Neural cell (in vitro differentiated cells): ENCODE measurements at regions not wholly inside any gene's neighbourhood (a gene's known extent, or its start where the extent isn't known, plus 50 kb on each side); places are given as distances from the start of the nearest gene placed in this dataset.
"Not testable (repeated sequence)": the region's sequence is repeated elsewhere in the genome, so short reads cannot be mapped to it uniquely, and the experiment has no call there.

Experiments used
- H2AFZ ChIP-seq: fragments of 200-600, 300-800 bp; sonication (generic), shearing (Covaris generic); 2 replicates; pipeline ENCODE4 v1.6.0; 2014; ENCODE audit warnings: low read depth, mild to moderate bottlenecking, antibody characterized with exemption, low read length, moderate library complexity
- H3F3A ChIP-seq: fragments of 200-600 bp; shearing (Covaris generic); 2 replicates; pipeline ENCODE4 v1.6.1; 2016; ENCODE audit warnings: mild to moderate bottlenecking, moderate library complexity, mixed read lengths, antibody characterized with exemption, low read length; ENCODE audit not compliant: insufficient read depth, poor library complexity, severe bottlenecking
- H3K27ac ChIP-seq: fragments of 200-600, 300-800 bp; sonication (generic), shearing (Covaris generic); 2 replicates; pipeline ENCODE4 v1.5.1; 2014; ENCODE audit warnings: mild to moderate bottlenecking, low read length, moderate library complexity
- H3K27me3 ChIP-seq: fragments of 300-800, 200-600 bp; sonication (generic), shearing (Covaris generic); 2 replicates; pipeline ENCODE4 v1.6.0; 2014; ENCODE audit warnings: mild to moderate bottlenecking, low read depth, low read length, moderate library complexity; ENCODE audit not compliant: insufficient read depth
- H3K36me3 ChIP-seq: fragments of 300-800, 200-600 bp; sonication (generic), shearing (Covaris generic); 2 replicates; pipeline ENCODE4 v1.5.1; 2014; ENCODE audit warnings: mild to moderate bottlenecking, antibody characterized with exemption, low read length, moderate library complexity; ENCODE audit not compliant: insufficient read depth
- H3K4me2 ChIP-seq: fragments of 300-800, 200-600 bp; sonication (generic), shearing (Covaris generic); 2 replicates; pipeline ENCODE4 v1.6.0; 2014; ENCODE audit warnings: mild to moderate bottlenecking, low read length
- H3K4me3 ChIP-seq: fragments of 300-800, 200-600 bp; sonication (generic), shearing (Covaris generic); 2 replicates; pipeline ENCODE4 v1.5.1; 2014; ENCODE audit warnings: mild to moderate bottlenecking, low read length, moderate library complexity
- H3K79me2 ChIP-seq: fragments of 200-600 bp; shearing (Covaris generic); replicated peaks from 2 replicates; pipeline ENCODE4 v1.6.0; 2014; ENCODE audit warnings: mild to moderate bottlenecking, low read length, moderate library complexity; ENCODE audit not compliant: insufficient read depth
- H3K9ac ChIP-seq: fragments of 300-800, 200-600 bp; sonication (generic), shearing (Covaris generic); 2 replicates; pipeline ENCODE4 v1.6.1; 2016; ENCODE audit warnings: mild to moderate bottlenecking, low read length, mixed read lengths
- H3K9me2 ChIP-seq: fragments of 200-600 bp; shearing (Covaris generic); 2 replicates; pipeline ENCODE4 v1.6.1; 2016; ENCODE audit warnings: mild to moderate bottlenecking, low read length, mixed read lengths; ENCODE audit not compliant: insufficient read depth
- H3K9me3 ChIP-seq: fragments of 200-600, 300-800 bp; sonication (generic), shearing (Covaris generic); 2 replicates; pipeline ENCODE4 v1.6.1; 2016; ENCODE audit warnings: mild to moderate bottlenecking, mixed run types, low read length, moderate library complexity, mixed read lengths
- H4K20me1 ChIP-seq: fragments of 200-600 bp; shearing (Covaris generic); 2 replicates; pipeline ENCODE4 v1.6.1; 2016; ENCODE audit warnings: mild to moderate bottlenecking, mixed run types; ENCODE audit not compliant: insufficient read depth
- CTCF ChIP-seq: fragments of 450-650 bp; IDR thresholded peaks from 2 replicates; pipeline ENCODE4 v1.5.1; 2014; ENCODE audit warnings: antibody characterized with exemption, mild to moderate bottlenecking, moderate library complexity; ENCODE audit not compliant: poor library complexity, severe bottlenecking
- EP300 ChIP-seq: fragments of 450-650 bp; conservative IDR thresholded peaks from 2 replicates; pipeline ENCODE4 v1.6.1; 2014; ENCODE audit warnings: antibody characterized with exemption, mild to moderate bottlenecking, moderate library complexity; ENCODE audit not compliant: poor library complexity, severe bottlenecking
- EZH2 ChIP-seq: fragments of 200-600, 300-800 bp; shearing (Covaris generic), sonication (generic); IDR thresholded peaks from 2 replicates; pipeline ENCODE4 v1.6.1; 2014; ENCODE audit warnings: antibody characterized with exemption, low read length, borderline replicate concordance, mild to moderate bottlenecking; ENCODE audit not compliant: insufficient read depth, poor library complexity, severe bottlenecking
- MXI1 ChIP-seq: fragments of 450-650 bp; conservative IDR thresholded peaks from 2 replicates; pipeline ENCODE4 v1.6.1; 2014; ENCODE audit warnings: antibody characterized with exemption, mild to moderate bottlenecking; ENCODE audit not compliant: poor library complexity, severe bottlenecking
- POLR2AphosphoS5 ChIP-seq: IDR thresholded peaks from 2 replicates; pipeline ENCODE4 v1.6.1; 2012
- RAD21 ChIP-seq: fragments of 450-650 bp; conservative IDR thresholded peaks from 2 replicates; pipeline ENCODE4 v1.6.1; 2014; ENCODE audit warnings: antibody characterized with exemption, mild to moderate bottlenecking, moderate library complexity
- REST ChIP-seq: IDR thresholded peaks from 2 replicates; pipeline ENCODE4 v1.6.1; 2012; ENCODE audit warnings: borderline replicate concordance
- SMC3 ChIP-seq: fragments of 450-650 bp; conservative IDR thresholded peaks from 2 replicates; pipeline ENCODE4 v1.6.1; 2014; ENCODE audit warnings: antibody characterized with exemption, mild to moderate bottlenecking, moderate library complexity; ENCODE audit not compliant: poor library complexity
- TAF1 ChIP-seq: IDR thresholded peaks from 2 replicates; pipeline ENCODE4 v1.6.1; 2012; ENCODE audit warnings: low read depth

GRCh38 chr6:112955743-112956142 is 608.6 kb downstream of the RFPL4B start:
- not testable (repeated sequence) for H3K79me2 ChIP-seq, H3F3A ChIP-seq, H3K4me2 ChIP-seq, H3K27ac ChIP-seq, H3K36me3 ChIP-seq, H3K9ac ChIP-seq, H3K9me3 ChIP-seq, H3K9me2 ChIP-seq, H4K20me1 ChIP-seq, H2AFZ ChIP-seq, H3K4me3 ChIP-seq, H3K27me3 ChIP-seq

GRCh38 chr6:112956696-112957535 is 609.8 kb downstream of the RFPL4B start:
- Histone ChIP-seq H3K36me3 (no peaks in the 10 kb centered on the region), H3K4me2 (no peak overlapping the region), H3K9me2 (no peaks in the 10 kb centered on the region), H4K20me1 (no peaks in the 10 kb centered on the region), H3F3A (no peaks in the 10 kb centered on the region), H3K4me3 (no peak overlapping the region), H3K9me3 (no peaks in the 10 kb centered on the region), H2AFZ (no peak overlapping the region), H3K9ac (no peak overlapping the region), H3K79me2 (no peaks in the 10 kb centered on the region), H3K27me3 (no peaks in the 10 kb centered on the region), H3K27ac (no peak overlapping the region)
- TF ChIP-seq CTCF (no peak), EZH2 (no peak), TAF1 (no peak), MXI1 (no peak)

GRCh38 chr6:112957536-112957916 is 610.4 kb downstream of the RFPL4B start:
- Histone ChIP-seq H3K4me3 (no peak overlapping the region), H3K27me3 (no peaks in the 10 kb centered on the region), H3F3A (no peaks in the 10 kb centered on the region), H3K79me2 (no peaks in the 10 kb centered on the region), H2AFZ (no peak overlapping the region), H3K9me3 (no peaks in the 10 kb centered on the region), H3K27ac (no peak overlapping the region), H3K4me2 (no peak overlapping the region), H4K20me1 (no peaks in the 10 kb centered on the region), H3K9ac (no peak overlapping the region), H3K9me2 (no peaks in the 10 kb centered on the region), H3K36me3 (no peaks in the 10 kb centered on the region)
- TF ChIP-seq SMC3 (no peak), CTCF (no peak), TAF1 (no peak), MXI1 (no peak), EZH2 (no peak), POLR2AphosphoS5 (no peak), REST (no peak), RAD21 (no peak), EP300 (no peak)

- not testable (repeated sequence) for H3K79me2 ChIP-seq, H3K27ac ChIP-seq, H3K9me3 ChIP-seq, H3K9me2 ChIP-seq, H3K4me3 ChIP-seq, H2AFZ ChIP-seq, H3K9ac ChIP-seq, H3K4me2 ChIP-seq, H3F3A ChIP-seq, H4K20me1 ChIP-seq, H3K27me3 ChIP-seq, H3K36me3 ChIP-seq
Observed at GRCh38 chr6:112960130-112960529, 613.0 kb downstream of the RFPL4B start.
